Loucy (cell line): ENCODE measurements at regions not wholly inside any gene's neighbourhood (a gene's known extent, or its start where the extent isn't known, plus 50 kb on each side); places are given as distances from the start of the nearest gene placed in this dataset.

ENCODE experiments used
- CTCF ChIP-seq: fragments of 200-600 bp; sonication (generic); conservative IDR thresholded peaks from 2 replicates; pipeline ENCODE4 v1.5.1; 2014; ENCODE audit warnings: mild to moderate bottlenecking, antibody characterized with exemption, low read length
- EZH2phosphoT487 ChIP-seq: fragments of 200-600 bp; IDR thresholded peaks from 2 replicates; pipeline ENCODE4 v1.6.1; 2018; ENCODE audit warnings: antibody characterized with exemption, mild to moderate bottlenecking, moderate library complexity, borderline replicate concordance

GRCh38 chr6:94597487-94597886, 979.8 kb upstream of the MANEA start:
- TF ChIP-seq CTCF (no peak), EZH2phosphoT487 (no peak)
